ENCODE measurements at regions not wholly inside any gene's neighbourhood (a gene's known extent, or its start where the extent isn't known, plus 50 kb on each side); places are given as distances from the start of the nearest gene placed in this dataset.

- no peak for DNase-seq (ENCODE audit: low read depth)
These were observed 258.1 kb upstream of the NEIL3 start for GRCh38 chr4:177051473-177052060.

DNA sequence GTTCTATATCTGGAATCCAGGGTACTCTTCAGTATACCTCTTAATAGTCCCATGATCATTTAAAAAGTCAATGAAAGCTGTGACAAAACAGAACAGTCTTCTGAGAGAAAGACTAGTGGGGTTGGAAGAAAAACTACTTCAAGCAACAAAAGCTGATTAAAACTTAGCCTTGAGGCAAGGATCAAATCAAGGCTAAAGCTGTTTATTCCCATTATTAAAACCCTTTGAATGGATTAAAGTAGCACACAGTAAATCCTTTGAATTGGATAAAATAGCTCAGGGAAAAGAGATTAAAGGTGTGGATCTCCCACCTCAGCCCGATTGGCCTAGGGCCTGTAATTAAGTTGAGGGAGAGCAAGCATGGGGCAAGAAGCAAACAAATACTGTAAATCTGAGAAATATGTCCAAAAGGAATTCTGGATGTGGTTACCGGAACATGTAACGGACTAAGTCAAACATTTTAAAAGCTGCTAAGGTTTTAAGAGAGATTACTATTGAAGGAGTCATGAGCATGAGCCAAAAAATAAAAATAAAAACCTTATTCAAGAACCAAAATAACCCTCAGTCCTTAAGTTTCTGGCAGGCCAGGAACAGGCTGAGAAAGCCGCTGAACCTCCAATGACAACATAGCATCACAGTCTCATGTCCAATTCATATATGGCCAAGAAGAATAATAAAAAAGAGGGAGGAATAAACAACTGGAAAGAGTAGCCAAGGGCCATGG is 257.3 kb upstream of the NEIL3 start:
- DNase-seq (ENCODE audit: low read depth) = no peak

- DNase-seq (ENCODE audit: low read depth) = no peak
These were observed 252.5 kb upstream of the NEIL3 start for GRCh38 chr4:177057186-177057585.

DNA sequence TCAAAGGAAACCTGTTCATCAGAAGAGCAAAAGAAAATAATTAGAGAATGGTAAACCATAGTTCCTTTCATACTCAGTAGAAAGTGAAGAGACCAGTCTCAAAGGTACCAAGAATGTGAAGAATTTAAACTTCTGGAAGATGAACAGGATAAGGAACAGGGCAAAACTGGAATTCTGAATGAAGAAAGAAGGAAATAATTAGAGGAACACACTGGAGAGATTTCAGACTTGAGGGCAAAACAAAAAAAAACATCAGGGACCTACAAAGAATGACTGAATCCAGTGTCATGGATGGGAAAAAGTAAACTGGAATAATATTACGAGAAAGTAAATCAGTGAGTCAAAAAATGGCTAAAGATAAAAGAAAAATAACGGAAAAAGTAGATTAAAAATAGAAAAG is 245.6 kb upstream of the NEIL3 start:
- DNase-seq (ENCODE audit: low read depth) = no peak

DNA sequence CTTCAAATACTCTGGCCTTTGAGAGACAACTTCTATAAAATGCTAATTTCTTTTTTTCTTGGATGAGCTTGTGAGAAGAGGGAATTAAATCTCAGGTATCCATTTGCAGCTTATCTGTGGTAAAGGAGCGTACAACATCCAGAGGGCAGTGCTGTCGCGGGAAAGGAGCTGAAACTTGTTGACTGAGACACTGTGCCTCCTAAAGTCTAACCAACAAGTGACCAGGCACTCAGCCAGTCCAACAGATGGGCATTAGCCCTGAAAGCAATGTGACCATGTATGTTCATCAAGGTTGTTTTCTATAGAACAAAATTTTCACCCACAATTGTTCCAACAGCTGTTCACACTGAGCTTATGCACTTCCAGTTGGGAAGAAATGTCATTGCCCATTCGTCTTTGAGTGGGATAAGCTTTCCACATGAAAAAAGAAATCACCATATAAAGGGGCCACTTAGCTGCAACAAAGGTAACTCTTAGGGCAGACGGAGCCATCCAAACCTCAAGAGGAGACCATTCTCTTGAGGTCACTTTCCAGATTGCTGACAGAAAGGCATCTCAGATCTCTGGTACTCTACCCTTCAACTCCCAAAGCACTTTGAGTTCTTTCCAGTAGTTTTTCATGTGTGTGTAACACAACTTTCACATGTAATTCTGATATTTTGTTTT is 244.8 kb upstream of the NEIL3 start:
- no peak for DNase-seq (ENCODE audit: low read depth)

DNA sequence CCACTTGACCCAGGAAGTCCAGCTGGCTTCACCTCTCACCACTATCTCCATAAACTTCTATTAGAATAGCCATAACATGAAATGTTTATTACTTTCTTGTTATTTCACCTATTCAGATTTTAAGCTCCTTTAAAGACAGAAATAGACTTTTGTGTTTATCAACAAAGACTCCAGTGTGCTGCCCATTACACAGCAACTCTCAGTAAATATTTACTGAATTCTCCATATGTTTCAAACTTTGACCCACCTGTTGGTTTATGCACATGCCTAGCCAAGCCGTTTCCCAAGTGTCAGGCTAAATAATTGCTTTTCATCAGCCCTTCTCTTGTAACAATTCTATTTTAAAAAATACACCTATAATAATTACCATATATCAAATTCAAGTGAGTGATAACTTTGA is 242.9 kb upstream of the NEIL3 start:
- DNase-seq (ENCODE audit: low read depth) = no peak

GRCh38 chr4:177070533-177071058 is 239.1 kb upstream of the NEIL3 start:
- no peak for DNase-seq (ENCODE audit: low read depth)

DNA sequence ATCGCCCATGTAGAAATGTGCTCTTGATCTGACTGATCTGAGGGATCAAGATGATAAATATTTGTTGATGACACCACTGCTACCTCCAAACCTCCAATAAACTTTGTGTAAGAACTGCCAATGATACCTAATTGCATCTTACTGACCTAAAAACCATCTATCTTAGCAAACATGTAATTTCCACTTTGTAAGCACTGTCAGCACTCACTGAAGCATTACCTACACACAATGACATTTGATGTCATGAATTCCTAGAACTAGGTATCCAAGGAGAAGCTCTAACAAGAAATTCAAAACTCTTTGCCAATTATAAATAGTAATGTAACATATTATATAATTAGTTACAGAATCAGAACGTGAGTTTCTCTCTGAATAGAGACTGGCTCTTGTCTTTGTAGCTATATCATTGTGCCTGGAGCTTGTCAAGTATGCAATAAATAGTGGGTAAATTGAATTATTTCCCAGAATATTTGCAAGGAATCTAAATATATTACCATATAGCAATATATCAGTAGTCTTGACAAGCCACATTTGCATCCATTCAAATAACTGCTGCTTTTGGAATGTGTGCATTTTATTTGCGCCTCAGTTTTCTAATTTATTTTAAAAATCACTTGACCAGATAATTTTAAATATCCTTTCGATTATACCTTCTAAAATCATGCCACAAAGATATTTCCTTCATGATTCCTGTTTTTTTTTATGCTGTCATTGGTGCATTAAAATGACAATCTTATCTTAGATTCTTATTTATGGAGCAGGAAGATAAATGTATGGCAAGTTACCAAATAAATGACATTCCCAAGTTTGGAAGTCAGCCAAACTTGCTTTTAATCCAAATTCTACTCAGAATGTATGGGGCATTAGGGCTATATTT is 232.3 kb upstream of the NEIL3 start:
- no peak for DNase-seq (ENCODE audit: low read depth)

DNA sequence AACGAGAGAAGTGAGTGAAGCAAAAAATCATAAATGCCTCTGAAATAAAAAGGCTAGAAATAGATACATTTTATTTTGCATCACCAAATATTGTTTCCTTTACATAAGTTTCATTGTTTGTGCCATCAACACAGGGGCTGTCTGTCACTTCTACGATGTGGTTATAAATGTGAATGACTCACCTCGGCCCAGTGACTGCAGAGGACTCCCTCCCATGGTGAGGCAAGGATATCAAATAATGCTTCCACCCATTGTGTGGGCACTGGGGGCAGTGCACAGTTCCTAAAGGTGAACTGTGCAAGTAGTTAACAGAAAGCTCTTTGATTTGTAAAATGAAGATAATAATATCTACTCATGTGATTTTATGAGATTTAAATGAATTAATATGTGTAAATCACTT is 230.3 kb upstream of the NEIL3 start:
- no peak for DNase-seq (ENCODE audit: low read depth)

DNA sequence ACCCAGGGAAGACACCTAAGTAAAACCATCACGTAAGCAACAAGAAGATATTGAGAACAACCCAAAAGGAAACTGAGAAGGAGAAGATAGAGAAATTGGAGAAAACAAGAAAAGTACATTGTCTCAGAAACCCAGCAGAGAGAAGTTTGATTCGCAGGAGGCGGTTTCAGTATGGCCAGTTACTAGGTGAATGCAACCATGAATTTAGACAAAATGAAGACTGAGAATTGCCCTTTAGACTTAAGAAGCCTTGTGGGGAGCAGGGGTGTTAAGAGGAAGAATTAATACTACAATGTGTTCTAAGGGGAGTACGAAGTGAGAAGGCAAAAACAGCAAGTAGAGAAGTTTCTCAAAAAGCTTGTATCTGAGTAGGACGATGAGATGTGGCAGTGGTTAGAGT is 229.3 kb upstream of the NEIL3 start:
- no peak for DNase-seq (ENCODE audit: low read depth)

DNA sequence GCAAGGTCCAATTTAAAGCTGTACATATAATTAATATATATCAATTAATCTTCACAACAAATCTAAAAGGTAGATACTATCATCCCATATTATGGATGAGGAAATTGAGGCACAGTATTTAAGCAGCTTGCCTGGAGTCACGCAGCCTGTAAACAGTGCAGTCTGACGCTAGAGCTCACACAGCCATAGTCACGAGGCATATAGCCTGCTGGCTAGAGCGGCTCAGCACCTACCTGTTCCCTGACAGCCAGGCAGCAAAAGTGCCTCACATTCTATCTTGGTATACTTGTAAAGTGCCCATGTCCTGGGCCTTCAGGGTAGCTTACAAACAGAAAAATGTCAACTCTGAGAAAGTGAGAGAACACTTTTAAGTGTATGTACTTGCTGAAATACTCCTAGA is 222.6 kb upstream of the NEIL3 start:
- no peak for DNase-seq (ENCODE audit: low read depth)

DNA sequence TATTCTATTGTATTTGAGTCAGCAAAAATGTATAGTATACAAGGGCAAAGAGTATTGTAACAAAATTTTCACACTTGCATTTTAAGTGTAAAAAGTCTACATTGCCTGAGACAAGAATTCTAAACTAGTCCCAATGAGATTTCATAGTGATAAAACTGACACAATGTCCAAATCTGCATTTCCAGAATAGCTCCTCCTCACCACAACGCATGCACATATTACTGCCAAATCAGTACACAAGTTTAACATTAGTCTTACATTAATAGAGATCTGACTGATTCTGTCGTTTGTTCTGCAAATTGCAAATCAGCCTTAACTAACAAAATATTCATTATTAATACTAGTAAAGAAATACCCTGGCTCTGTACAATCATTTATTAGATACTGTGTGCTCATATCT is 222.2 kb upstream of the NEIL3 start:
- no peak for DNase-seq (ENCODE audit: low read depth)

DNA sequence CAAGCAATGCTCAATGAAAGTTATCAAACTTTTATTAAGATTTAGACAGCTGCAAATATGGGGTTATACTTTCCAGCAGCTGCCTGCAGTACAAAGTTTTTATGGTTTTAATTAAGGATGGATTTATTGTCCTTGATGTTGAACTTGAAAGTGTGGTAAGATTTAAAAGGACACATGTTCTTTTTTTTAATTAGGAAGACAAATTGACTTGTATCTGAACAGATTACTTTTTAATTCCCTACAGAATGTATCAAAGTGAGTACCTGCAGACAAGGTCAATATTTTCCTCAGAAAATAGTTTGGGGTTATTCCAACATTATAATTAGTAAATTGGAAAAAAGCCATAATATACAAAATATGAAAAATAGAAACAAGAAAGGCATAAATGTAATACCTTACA is 218.2 kb upstream of the NEIL3 start:
- no peak for DNase-seq (ENCODE audit: low read depth)

GRCh38 chr4:177092807-177093206 is 216.9 kb upstream of the NEIL3 start:
- DNase-seq (ENCODE audit: low read depth) = no peak

DNA sequence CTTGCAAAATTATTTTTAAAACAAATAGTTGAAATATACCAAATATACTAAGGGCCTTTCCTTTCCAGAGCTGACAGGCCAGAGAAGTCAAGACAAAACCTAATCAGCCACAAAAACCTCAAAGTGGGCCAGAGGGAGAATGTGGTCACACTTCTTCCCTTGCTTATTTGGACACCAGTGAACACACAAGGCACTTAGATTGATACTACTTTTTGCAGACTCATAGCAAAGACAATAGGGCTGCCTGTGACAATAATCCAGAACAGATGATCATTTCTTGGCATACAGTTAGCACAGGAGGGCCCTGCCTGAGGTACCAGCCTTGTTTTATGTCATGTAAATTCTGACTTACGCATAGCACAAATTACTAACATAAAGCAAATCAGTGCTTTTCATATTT is 215.7 kb upstream of the NEIL3 start:
- no peak for DNase-seq (ENCODE audit: low read depth)

GRCh38 chr4:177097291-177097690 is 212.4 kb upstream of the NEIL3 start:
- DNase-seq (ENCODE audit: low read depth) = no peak

DNA sequence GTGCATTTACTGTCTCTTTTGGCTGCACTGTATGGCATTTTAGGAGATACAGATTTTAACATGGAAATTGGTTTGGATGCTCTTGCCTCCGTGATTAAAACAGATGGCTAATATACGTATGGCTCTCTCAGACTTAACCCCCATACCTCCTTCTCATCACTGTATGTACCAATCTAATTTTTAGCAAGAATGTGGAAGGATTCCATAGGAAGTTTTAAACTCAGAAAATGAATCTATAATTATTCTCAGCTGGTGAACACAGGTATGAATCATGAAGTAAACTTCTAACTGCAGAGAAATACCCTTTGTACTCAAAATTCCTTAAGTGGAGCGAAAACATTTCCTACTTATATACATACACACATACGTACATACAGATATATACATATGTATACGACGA is 210.5 kb upstream of the NEIL3 start:
- DNase-seq (ENCODE audit: low read depth) = no peak

DNA sequence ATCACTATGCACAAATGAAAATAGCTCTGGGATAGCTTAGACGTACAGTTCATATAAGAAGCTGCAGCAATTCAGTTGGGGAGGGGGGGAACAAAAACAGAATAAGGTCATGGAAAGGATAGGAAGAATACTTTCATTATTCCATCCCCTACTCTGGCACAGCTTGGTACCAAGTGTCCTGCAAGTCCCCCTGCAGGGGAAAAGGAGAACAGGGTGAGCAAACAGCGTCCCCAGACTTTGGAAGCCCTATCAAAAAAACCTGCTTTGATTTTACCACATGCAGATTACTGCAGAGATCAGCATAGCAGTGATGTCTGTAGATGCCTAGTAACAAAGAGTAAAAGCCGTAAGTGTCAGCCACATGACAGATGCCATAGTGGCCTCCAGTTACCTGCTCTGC is 209.4 kb upstream of the NEIL3 start:
- DNase-seq (ENCODE audit: low read depth) = no peak

DNA sequence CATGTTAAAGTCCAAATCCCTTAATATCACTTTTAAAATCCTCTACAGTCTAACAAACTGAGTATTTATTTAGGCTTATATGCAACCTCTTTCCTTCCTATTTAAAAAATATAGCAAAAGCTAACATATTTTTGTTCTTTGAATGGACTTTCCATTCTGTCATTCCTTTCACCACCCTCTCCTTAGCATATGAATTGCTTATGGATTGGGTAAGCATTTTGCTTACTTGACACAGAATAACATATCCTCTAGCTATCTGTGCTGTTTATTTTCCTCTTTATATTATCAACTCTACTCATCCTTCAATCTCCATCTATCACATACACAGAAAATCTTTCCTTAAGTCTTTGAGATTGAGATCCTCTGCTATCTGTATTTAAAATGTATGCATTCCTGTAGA is 206.1 kb upstream of the NEIL3 start:
- DNase-seq (ENCODE audit: low read depth) = no peak

- DNase-seq (ENCODE audit: low read depth) = no peak
These were observed 204.1 kb upstream of the NEIL3 start for GRCh38 chr4:177105536-177105935.

GRCh38 chr4:177107288-177107921 is 202.3 kb upstream of the NEIL3 start:
- DNase-seq (ENCODE audit: low read depth) = no peak

DNA sequence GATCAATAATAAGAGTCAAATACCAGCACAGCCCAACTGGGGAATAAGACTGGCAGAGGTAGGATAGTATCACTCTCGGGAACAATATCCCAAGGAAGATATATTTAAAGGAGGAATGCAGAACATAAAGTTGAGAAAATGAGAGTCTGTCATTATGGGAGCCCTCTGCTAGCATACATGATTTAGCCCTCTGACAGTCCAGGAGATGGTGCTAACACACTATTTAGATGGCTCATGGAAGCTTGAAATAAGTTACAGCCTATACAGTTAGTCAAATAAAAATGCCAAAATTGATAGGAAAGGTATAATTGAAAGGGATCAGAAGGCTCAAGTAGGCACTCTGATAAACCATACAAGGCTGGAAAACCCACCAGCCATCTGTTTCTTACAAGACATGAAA is 201.0 kb upstream of the NEIL3 start:
- DNase-seq (ENCODE audit: low read depth) = no peak
